Skin epidermis (tissue), 12 donors: ENCODE measurements at regions not wholly inside any gene's neighbourhood (a gene's known extent, or its start where the extent isn't known, plus 50 kb on each side); places are given as distances from the start of the nearest gene placed in this dataset.
"Not testable (repeated sequence)": the region's sequence is repeated elsewhere in the genome, so short reads cannot be mapped to it uniquely, and the experiment has no call there.

Experiments
- H3K27ac ChIP-seq, 21 experiments: fragments of 200-600 bp; sonication (generic) in 11 of 21; one replicate each; pipeline ENCODE4 v1.5.0; 2020; ENCODE audit warnings: mild to moderate bottlenecking in 3 of 21, inconsistent platforms in 2 of 21, moderate library complexity in 2 of 21
- H3K4me3 ChIP-seq, 7 experiments: fragments of 200-600 bp; sonication (generic) in 2 of 7; one replicate each; pipeline ENCODE4 v1.5.0; 2020; ENCODE audit warnings: inconsistent platforms in 2 of 7, mild to moderate bottlenecking in 2 of 7, moderate library complexity in 1 of 7

GRCh38 chr18:30852541-30852940 is 190.0 kb downstream of the DSC3 start:
- H3K4me3 ChIP-seq, result no peak overlapping the region
- no peak overlapping the region for H3K27ac ChIP-seq

- H3K27ac ChIP-seq, H3K4me3 ChIP-seq: not testable (repeated sequence)
Measured at GRCh38 chr18:30839056-30839561, 203.4 kb downstream of the DSC3 start.

- no peak overlapping the region for H3K4me3 ChIP-seq
- H3K27ac ChIP-seq, result no peak overlapping the region
Measured at GRCh38 chr18:30828700-30829099, 213.8 kb downstream of the DSC3 start.

GRCh38 chr18:30819619-30820018 is 222.9 kb downstream of the DSC3 start:
- Histone ChIP-seq H3K27ac (no peak overlapping the region), H3K4me3 (no peak overlapping the region)

- Histone ChIP-seq H3K4me3 (no peak overlapping the region), H3K27ac (no peak overlapping the region)
Measured at GRCh38 chr18:30814446-30814845, 228.1 kb downstream of the DSC3 start.

GRCh38 chr18:30811580-30811979 is 231.0 kb downstream of the DSC3 start:
- Histone ChIP-seq H3K4me3 (no peak overlapping the region), H3K27ac (no peak overlapping the region)

GRCh38 chr18:30810580-30810979 is 232.0 kb downstream of the DSC3 start:
- Histone ChIP-seq H3K27ac (no peak overlapping the region), H3K4me3 (no peak overlapping the region)

GRCh38 chr18:30806823-30807222 is 235.7 kb downstream of the DSC3 start:
- no peak overlapping the region for H3K4me3 ChIP-seq
- H3K27ac ChIP-seq, result no peak overlapping the region

GRCh38 chr18:30800800-30801199 is 241.7 kb downstream of the DSC3 start:
- no peak overlapping the region for H3K4me3 ChIP-seq
- H3K27ac ChIP-seq, result no peak overlapping the region

GRCh38 chr18:30792051-30792450 is 250.5 kb downstream of the DSC3 start:
- Histone ChIP-seq H3K4me3 (no peak overlapping the region), H3K27ac (no peak overlapping the region)

GRCh38 chr18:30788411-30788991 is 254.0 kb downstream of the DSC3 start:
- H3K4me3 ChIP-seq, H3K27ac ChIP-seq: not testable (repeated sequence)

GRCh38 chr18:30787410-30787809 is 255.1 kb downstream of the DSC3 start:
- H3K27ac ChIP-seq, result no peak overlapping the region
- H3K4me3 ChIP-seq, result no peak overlapping the region

GRCh38 chr18:30781601-30782000 is 260.9 kb downstream of the DSC3 start:
- Histone ChIP-seq H3K27ac (no peak overlapping the region), H3K4me3 (no peak overlapping the region)

- H3K4me3 ChIP-seq, result no peak overlapping the region
- no peak overlapping the region for H3K27ac ChIP-seq
Measured at GRCh38 chr18:30775629-30776028, 266.9 kb downstream of the DSC3 start.

- not testable (repeated sequence) for H3K4me3 ChIP-seq, H3K27ac ChIP-seq
Measured at GRCh38 chr18:30772170-30772569, 270.4 kb downstream of the DSC3 start.

- H3K27ac ChIP-seq, result no peak overlapping the region
- no peak overlapping the region for H3K4me3 ChIP-seq
Measured at GRCh38 chr18:30766053-30766452, 276.5 kb downstream of the DSC3 start.

GRCh38 chr18:30765247-30765646 is 277.3 kb downstream of the DSC3 start:
- Histone ChIP-seq H3K27ac (no peak overlapping the region), H3K4me3 (no peak overlapping the region)

GRCh38 chr18:30763902-30764350 is 278.6 kb downstream of the DSC3 start:
- Histone ChIP-seq H3K27ac (no peak overlapping the region), H3K4me3 (no peak overlapping the region)

GRCh38 chr18:30754846-30755245 is 287.7 kb downstream of the DSC3 start:
- no peak overlapping the region for H3K4me3 ChIP-seq
- H3K27ac ChIP-seq, result no peak overlapping the region

- Histone ChIP-seq H3K27ac (no peak overlapping the region), H3K4me3 (no peak overlapping the region)
Measured at GRCh38 chr18:30748541-30748940, 294.0 kb downstream of the DSC3 start.

- no peak overlapping the region for H3K27ac ChIP-seq
- no peak overlapping the region for H3K4me3 ChIP-seq
Measured at GRCh38 chr18:30746224-30746623, 296.3 kb downstream of the DSC3 start.

- H3K27ac ChIP-seq, result no peak overlapping the region
- no peak overlapping the region for H3K4me3 ChIP-seq
Measured at GRCh38 chr18:30743033-30743432, 299.5 kb downstream of the DSC3 start.
